Pancreas (tissue), 10 donors: ENCODE measurements at regions not wholly inside any gene's neighbourhood (a gene's known extent, or its start where the extent isn't known, plus 50 kb on each side); places are given as distances from the start of the nearest gene placed in this dataset.

Experiments
- ATAC-seq, 4 donors: fragments of 200-7000 bp; cut with Tn5 transposase; one replicate each; pipeline versions ENCODE4 v1.8.0 to v1.9.1; 2020; ENCODE audit warnings: mild to moderate bottlenecking in 4 of 4, moderate library complexity in 4 of 4
- DNase-seq, 6 donors: peaks; one replicate each; pipeline ENCODE4 v3.0.0-alpha.2; 2020
- FAIRE-seq: peaks from 2 replicates; lab custom pipeline; 2012; peaks lifted over from hg19 to GRCh38; lab: Jason Lieb, UNC
- H3K27ac ChIP-seq, 4 donors: fragments of 200-600 bp; sonication (generic); 1 replicate in 3 of 4; 2 replicates in 1 of 4; pipeline versions ENCODE4 v1.5.0 to v1.8.0; 2020
- H3K27me3 ChIP-seq, 4 donors: fragments of 200-600 bp; one replicate each; pipeline ENCODE4 v1.8.0; 2021
- H3K36me3 ChIP-seq, 3 donors: fragments of 200-600 bp; sonication (generic) in 1 of 3; one replicate each; pipeline versions ENCODE4 v1.5.0 to v1.8.0; 2020 to 2021
- H3K4me1 ChIP-seq, 3 donors: fragments of 200-600 bp; one replicate each; pipeline ENCODE4 v1.8.0; 2021
- H3K4me3 ChIP-seq, 4 donors: fragments of 200-600 bp; sonication (generic) in 2 of 4; one replicate each; pipeline versions ENCODE4 v1.5.0 to v1.8.0; 2020 to 2021
- H3K9me3 ChIP-seq, 4 donors: fragments of 200-600 bp; one replicate each; pipeline ENCODE4 v1.8.0; 2021
- CTCF ChIP-seq, 4 donors: fragments of 200-600 bp; sonication (generic) in 3 of 4; IDR thresholded peaks; one replicate each; pipeline versions ENCODE4 v1.5.0 to v1.8.0; 2021; ENCODE audit warnings: antibody characterized with exemption in 4 of 4
- WGBS, 2 donors: extraction: QIAGEN DNeasy Blood & Tissue Kit; methylation state at CpG; one replicate each; pipeline ENCODE4 v1.1.7; 2013; 5-methylcytosine and 5-hydroxymethylcytosine counted together
- intact Hi-C, 3 donors: fragments of 100-400 bp; cut with DNase I; formaldehyde crosslinking; loops; one replicate each; pipeline versions ENCODE4 v1.11.1 to v1.14.2; 2022
- donor health status: healthy with polysubstance abuse.
- donor health status: DM: no; HTN: no; CAD: no; lungs with moderate emphysema.
- donor health status: DM: no; HTN: no; CAD: no.
- donor health status: control.
- donor health status: control.
- donor health status: Bipolar disorder and iron deficiency.
- donor health status: DM: yes; HTN: yes; CAD: no.
- donor health status: DM: no; HTN: no; CAD: no.
- donor health status: DM: no; HTN: no; CAD: no.
- donor health status: DM: yes; HTN: yes; CAD: no.

- TF ChIP-seq CTCF (IDR thresholded peaks at IDR 0.05), result no peak
- intact Hi-C loops, result no loop called here
- 60 to 75% methylated on average over 11 of the region's 11 CpGs for whole genome bisulfite sequencing, 2 donors
- Histone ChIP-seq H3K9me3 (no peaks in the 10 kb centered on the region), H3K27ac (no peak overlapping the region), H3K4me1 (no peaks in the 10 kb centered on the region), H3K27me3 (no peaks in the 10 kb centered on the region), H3K36me3 (no peaks in the 10 kb centered on the region), H3K4me3 (no peak overlapping the region)
- ATAC-seq, result no peak
- FAIRE-seq, result no peak
- DNase-seq, result no peak
Observed at GRCh38 chr12:17097674-17098073, 491.7 kb upstream of the LMO3 start.

GRCh38 chr12:17084831-17085230 is 478.9 kb upstream of the LMO3 start:
- H3K9me3 ChIP-seq, result no peaks in the 10 kb centered on the region
- no peak overlapping the region for H3K27ac ChIP-seq
- no peak for TF ChIP-seq CTCF (IDR thresholded peaks at IDR 0.05)
- no peaks in the 10 kb centered on the region for H3K4me1 ChIP-seq
- DNase-seq (no peak), ATAC-seq (no peak), FAIRE-seq (peak; percentile 17)
- H3K27me3 ChIP-seq, result no peaks in the 10 kb centered on the region
- H3K36me3 ChIP-seq, result no peaks in the 10 kb centered on the region
- intact Hi-C loops, result no loop called here
- no peak overlapping the region for H3K4me3 ChIP-seq

- H3K4me1 ChIP-seq, result no peaks in the 10 kb centered on the region
- TF ChIP-seq CTCF (IDR thresholded peaks at IDR 0.05), result no peak
- H3K4me3 ChIP-seq, result no peak overlapping the region
- ATAC-seq (no peak), FAIRE-seq (no peak), DNase-seq (no peak)
- no peaks in the 10 kb centered on the region for H3K36me3 ChIP-seq
- no peaks in the 10 kb centered on the region for H3K27me3 ChIP-seq
- WGBS, 2 donors, result 81 to 90% methylated on average over 4 of the region's 4 CpGs
- intact Hi-C loops, result no loop called here
- no peak overlapping the region for H3K27ac ChIP-seq
- no peaks in the 10 kb centered on the region for H3K9me3 ChIP-seq
Observed at GRCh38 chr12:17079251-17079909, 473.4 kb upstream of the LMO3 start.

GRCh38 chr12:17077594-17077993 is 471.6 kb upstream of the LMO3 start:
- no peaks in the 10 kb centered on the region for H3K27me3 ChIP-seq
- no peak overlapping the region for H3K27ac ChIP-seq
- no peak for DNase-seq
- no peak overlapping the region for H3K4me3 ChIP-seq
- TF ChIP-seq CTCF (IDR thresholded peaks at IDR 0.05), result no peak
- no peak for ATAC-seq
- FAIRE-seq, result no peak
- no peaks in the 10 kb centered on the region for H3K36me3 ChIP-seq
- H3K9me3 ChIP-seq, result no peaks in the 10 kb centered on the region
- no peaks in the 10 kb centered on the region for H3K4me1 ChIP-seq
- WGBS, 2 donors, result 64 to 84% methylated on average over 3 of the region's 3 CpGs
- intact Hi-C loops, result no loop called here

- DNase-seq, result no peak
- H3K36me3 ChIP-seq, result no peaks in the 10 kb centered on the region
- no peaks in the 10 kb centered on the region for H3K9me3 ChIP-seq
- FAIRE-seq, result no peak
- intact Hi-C loops, result no loop called here
- no peaks in the 10 kb centered on the region for H3K4me1 ChIP-seq
- TF ChIP-seq CTCF (IDR thresholded peaks at IDR 0.05), result no peak
- H3K4me3 ChIP-seq, result no peak overlapping the region
- H3K27me3 ChIP-seq, result no peaks in the 10 kb centered on the region
- no peak overlapping the region for H3K27ac ChIP-seq
- no peak for ATAC-seq
Observed at GRCh38 chr12:17076811-17077210, 470.8 kb upstream of the LMO3 start.
